Posterior cingulate gyrus (tissue), 11 donors: ENCODE measurements at regions not wholly inside any gene's neighbourhood (a gene's known extent, or its start where the extent isn't known, plus 50 kb on each side); places are given as distances from the start of the nearest gene placed in this dataset.
A peak's percentile ranks its signal among the peaks of the same experiment; 100 is the strongest.

Experiments used
- DNase-seq, 10 donors: peaks; one replicate each; pipeline versions ENCODE4 v3.0.0 to v3.0.0-alpha.2; 2020 to 2021; ENCODE audit warnings: mixed read lengths in 3 of 10
- intact Hi-C: fragments of 100-400 bp; cut with DNase I; formaldehyde crosslinking; loops from one replicate; pipeline ENCODE4 v1.15.1; 2023

DNA sequence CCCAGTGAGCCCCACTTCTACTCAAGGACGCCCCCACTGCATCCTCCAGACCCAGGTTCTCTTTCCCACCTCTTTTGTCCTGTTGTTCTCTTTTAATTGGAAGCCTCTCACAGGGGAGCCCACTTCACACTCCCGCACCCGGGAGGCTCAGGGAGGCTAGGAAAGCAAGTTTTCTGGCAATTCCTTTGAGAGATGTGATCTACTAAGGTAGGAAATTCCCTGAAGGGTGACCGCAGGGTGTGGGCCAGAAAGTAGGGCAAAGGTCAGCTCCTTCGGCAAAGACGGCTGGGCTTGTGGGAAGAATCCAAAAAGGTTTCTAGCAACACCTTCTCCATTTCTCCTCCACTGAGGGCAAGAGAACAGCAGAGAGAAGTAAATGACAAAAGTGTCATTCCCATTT is 98.1 kb upstream of the PTPN1 start:
- DNase-seq: peak in 1 of 10 donors; percentile 8
- intact Hi-C loops: no loop called here

DNA sequence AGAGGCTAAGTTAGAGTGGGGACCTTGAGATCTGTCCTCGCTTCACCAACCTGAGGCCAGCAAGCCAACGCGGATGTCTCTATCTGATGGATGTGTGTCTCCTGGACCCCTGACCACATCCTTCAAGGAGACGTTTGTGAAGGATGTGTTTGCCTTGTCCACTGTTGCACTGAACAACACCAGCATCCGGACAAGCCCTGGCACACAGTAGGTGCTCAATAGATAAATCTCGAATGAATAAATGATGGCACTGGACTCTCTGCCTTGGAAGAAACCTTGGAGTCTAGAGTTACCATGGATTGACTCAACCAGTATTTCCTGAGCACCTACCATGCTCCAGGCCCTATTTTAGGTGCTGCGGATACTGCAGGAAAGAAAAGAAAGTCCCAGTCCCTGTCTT is 97.7 kb upstream of the PTPN1 start:
- peak in 1 of 10 donors; percentile 8 for DNase-seq
- intact Hi-C loops: no loop called here

DNA sequence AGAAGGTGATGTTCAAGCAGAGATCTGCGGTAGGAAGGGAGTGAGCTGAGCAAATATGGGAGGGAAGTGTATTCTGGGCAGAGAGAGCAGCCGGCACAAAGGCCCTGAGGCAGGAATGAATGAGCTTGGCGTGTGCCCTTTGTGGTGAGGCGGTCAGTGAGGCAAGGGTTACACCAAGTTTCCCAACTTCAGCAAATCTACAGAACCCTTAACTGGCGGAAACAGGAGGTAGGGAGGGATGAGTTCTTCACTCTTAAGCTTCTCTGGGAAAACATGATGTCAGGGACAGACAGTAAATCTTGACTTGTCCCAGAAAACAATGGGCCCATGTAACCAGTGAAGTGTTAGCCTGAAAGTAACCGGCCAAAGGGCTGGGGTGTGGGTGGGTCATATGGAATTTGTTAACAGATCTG is 97.1 kb upstream of the PTPN1 start:
- intact Hi-C loops: no loop called here
- no peak for DNase-seq

DNA sequence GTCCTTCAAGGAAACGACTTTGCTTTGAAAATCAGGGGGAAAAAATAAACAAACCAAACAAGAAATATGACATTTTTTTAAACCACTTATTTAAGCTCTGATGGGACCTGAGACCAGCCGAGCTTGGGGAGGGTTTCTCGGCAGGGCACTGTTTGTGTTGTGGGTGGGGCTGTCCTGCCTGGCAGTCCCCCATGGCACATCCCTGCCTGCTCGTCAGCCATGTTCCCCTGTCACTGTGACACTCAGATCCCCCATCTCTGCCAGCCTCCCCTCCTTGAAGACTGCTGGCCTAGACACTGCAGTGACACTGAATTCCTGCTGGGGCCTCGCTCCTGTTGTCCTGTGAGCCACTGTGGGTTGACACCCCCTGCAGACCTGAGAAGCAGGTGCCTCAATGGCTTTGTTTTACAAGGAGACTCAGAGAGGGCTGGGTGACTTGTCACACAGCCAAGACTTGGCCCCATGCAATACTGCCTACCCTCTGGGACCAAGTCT is 95.1 kb upstream of the PTPN1 start:
- no peak for DNase-seq
- intact Hi-C loops: no loop called here

DNA sequence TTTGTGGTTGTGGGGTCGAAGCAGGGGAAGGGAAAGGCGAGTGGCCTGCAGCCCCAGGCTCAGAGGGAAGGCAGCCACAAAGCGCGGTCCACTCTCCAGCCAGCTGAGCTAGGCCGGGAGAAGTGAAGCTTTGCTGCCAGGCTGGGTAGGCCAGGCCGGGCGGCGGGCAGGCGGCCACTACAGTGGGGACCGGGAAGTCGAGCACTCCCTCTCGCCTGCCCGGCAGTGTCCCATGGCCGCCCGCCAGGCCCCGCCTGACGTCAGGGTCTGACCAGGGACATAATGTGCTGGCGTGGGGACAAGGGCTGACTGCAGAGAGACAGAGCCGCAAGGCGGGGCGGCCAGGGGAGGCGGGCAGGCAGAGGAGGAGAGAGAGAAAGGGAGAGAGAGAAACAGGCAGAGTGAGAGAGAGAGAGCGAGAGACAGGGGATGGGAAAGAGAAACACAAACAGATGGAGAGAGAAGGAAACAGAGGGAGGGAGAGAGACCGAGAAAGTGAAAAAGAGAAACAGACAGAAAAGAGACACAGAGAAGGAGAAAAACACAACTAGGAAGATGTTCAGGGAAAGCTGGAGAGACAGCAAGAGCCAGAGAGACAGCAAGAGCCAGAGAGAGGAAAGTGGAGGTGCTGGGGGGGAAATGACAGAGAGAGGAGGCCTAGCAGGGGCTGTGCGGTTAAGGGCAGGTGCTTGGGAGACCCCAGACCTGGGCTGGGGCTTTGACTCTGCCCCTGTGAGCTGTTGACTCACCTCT is 94.5 kb upstream of the PTPN1 start:
- intact Hi-C loops: no loop called here
- peak; percentile 89 to 100 (median 96) for DNase-seq

DNA sequence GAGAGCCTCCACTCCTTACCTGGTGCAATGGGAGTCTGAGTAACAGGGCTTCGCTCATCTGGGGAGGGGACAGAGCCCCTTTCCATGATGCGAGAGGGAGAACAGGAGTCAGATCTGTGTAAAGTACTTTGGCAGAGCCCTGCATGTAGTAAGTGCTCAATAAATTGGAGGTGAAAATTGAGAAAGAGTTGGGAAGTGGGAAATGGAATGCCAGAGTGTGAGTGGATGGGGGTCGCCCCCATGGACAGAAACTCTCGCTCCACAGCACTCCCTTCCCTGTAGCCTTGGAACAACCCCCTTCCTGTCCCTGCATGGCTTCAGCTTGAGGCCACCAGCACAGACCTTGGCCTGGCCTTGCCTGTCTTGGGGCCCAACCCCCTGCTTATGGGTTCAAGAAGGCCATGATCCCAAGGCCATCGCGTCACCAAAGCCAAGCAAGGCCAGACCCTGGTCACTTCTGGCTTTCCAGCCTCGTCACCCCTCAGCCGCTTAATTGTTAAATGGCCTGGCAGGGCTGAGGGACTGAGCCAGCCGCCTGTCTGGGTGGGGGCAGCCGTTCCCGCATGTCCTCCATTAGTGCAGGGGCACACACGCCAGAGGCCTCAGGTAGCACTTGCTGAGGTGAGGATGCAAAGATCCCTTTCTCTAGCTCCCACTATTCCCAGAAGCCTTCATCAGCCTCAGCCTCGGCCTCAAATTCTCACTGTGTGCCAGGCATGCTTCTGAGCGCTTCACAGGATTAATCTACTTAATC is 93.7 kb upstream of the PTPN1 start:
- intact Hi-C loops: no loop called here
- DNase-seq: peak in 1 of 10 donors; percentile 81

DNA sequence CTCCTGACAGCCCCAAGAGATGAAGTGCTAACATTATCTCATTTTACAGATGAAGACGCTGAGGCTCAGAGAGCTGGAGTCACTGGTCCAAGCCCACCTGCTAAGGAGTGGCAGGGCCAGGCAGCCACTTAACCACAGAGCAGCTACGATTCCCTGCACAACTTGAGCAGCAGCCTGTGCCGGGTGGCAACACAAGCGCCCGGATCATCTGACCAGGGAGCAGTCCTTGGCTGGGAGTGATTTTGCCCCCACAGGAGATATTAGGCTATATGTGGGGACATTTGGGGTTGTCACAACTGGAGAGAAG is 93.2 kb upstream of the PTPN1 start:
- intact Hi-C loops: no loop called here
- DNase-seq: peak in 1 of 10 donors; percentile 33

DNA sequence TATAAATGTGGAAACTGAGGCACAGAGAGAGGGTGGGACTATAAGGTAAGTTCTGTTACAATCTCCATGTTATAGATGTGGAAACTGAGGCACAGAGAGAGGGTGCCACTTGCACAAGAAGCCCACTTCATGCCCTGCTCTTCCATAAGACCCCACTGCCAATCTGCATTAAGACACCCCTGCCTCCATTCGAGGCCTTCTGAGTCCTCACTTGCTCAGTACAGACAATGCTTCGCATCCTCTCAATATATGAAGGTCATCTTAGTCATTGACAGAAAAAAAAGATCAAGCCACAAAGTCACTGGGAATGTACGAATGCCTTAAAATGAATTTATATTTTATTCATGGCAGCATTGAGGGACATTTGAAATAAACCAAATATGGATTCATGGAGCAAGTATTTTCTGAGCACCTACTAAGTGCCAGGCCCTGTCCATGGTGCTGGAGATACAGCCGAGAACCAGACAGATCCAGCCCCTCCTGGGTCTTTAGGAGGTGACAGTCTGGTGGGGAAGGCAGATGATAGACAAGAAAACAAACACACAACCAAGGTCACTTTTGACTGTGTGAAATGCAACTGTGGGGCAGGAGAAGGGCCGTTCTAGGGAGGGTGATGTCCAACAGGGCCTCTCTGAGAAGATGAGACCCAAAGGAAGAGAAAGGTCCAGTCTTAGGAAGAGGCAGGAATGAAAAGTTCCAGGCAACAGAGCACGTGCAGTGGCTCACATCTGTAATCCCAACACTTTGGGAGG is 92.5 kb upstream of the PTPN1 start:
- intact Hi-C loops: no loop called here
- DNase-seq: no peak

DNA sequence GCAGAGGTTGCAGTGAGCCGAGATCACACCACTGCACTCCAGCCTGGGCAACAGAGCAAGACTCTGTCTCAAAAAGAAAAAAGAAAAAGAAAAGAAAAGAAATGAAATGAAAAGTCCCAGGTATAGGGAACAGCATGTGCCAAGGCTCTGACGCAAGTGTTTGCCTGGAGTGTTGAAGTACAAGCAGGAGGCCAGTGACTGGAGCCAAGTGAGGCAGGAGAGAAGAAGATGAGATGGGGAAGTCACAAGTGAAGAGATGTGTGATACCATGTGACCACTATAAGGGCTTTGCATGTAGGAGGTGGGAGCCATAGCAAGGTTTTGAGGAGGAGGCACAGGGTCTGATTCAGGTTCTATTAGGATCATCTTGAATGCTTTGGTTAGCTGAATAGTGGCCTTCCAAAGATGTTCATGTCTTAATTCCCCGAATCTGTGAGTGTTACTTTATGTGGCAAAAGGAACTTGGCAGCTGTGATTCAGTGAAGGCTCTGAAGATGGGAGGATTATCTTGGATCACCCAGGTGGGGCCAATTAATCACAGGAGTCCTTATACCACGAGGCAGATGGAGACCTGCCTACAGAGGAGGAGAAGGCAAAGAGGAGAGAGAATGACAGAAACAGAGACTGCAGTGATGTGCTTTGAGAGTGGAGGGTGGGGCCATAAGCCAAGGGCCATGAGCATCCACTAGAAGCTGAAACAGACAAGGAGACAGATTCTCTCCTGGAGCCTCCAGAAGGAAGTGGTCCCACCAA is 91.1 kb upstream of the PTPN1 start:
- no peak for DNase-seq
- intact Hi-C loops: no loop called here

DNA sequence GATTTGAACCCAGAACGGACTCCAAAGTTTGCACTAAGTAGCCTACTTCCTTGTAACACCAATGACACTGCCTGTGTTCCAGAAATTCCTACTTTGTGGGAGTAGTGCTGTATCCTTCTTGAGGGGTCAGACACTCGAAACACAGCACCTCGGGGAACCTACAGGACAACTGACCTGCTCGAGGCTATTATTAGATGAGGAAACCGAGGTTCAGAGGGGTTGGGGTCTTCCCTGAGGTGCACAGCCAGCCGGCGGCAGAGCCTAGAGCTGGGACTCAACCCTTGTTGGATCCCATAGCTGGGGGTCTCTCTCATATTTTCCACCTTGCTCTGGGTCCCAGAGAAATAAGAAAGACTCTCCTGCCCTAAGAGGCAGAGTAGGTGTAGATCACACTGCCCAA is 89.8 kb upstream of the PTPN1 start:
- intact Hi-C loops: no loop called here
- no peak for DNase-seq

DNA sequence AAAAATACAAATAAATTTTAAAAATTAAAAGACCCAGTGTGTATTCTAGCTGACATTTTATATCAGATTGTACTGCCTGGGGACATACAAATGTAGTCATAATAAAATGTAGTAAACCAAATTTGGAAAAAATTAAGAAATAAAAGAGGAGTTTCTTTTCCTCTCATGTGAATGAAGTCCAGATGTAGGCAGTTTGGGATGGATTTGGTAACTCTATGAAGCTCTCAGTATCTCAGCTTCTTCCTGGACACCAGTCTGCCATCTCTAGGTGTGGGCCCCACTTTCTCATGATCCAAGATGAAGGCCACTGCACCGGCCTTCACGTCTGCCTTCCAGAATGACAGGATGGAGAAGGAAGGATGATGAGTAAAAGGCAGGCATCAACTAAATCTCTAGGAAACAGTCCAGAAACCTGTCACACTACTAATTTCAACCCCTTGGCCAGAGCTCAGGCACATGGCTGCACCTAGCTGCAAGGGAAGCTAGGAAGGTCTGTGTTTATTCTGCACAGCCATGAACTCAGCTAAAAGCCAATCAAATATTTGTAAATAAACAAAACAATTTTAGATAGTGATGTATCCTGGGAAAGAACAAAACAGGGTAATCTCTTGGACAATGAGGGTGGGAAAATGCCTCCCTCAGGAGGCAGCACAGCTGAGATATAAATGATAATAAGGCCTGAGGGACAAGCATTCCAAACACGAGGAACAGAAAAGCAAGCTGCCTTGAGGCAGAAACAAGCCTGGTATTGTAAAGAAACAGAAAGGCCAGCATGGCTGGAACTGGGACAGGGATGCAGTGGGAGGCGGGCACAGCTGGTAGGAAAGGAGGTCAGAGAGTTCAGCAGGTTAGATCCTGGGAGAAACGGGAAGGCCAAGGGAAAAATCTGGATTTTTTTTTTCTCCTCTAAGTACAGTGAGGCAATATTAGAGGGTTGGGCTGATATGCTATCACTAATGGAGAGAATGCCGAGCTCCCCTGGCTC is 88.5 kb upstream of the PTPN1 start:
- intact Hi-C loops: no loop called here
- DNase-seq: peak in 1 of 10 donors; percentile 12

DNA sequence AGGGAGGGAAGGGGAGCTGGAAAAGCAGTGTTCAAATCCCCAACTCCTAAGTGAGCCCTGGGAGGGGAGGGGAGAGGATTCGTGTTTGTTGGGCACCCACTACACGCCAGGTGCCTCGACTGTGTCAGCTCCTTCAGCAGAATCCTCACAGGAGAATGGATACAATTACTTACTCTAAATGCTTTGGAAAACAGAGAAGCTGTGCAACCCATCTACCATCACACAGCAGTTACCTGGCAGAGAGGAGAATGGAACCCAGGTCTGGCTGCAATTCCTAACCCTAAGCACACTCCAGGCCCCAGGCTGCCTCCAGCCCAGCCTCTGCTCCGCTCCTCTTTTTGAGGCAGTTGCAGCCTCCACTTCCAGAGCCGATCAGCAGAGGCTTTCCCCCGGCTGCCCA is 86.4 kb upstream of the PTPN1 start:
- DNase-seq: peak in 1 of 10 donors; percentile 39
- intact Hi-C loops: no loop called here

DNA sequence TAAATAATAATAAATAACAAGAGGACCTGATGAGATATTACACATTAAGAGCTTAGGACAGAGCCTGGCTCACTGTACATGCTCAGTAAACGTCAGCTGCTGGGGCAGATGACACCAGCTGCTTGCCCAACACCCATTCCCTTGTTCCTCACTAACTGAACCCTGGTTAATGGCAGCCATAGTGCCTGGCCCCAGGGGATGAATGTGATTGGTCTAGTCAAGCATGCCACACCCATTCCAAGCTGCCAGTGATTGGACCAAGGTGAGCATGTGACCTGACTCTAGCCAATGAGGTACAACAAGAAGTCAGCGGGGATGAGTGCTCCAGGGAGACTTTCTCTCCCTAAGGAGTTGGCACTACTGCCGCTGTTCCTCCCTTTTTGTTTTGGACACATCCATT is 85.1 kb upstream of the PTPN1 start:
- intact Hi-C loops: no loop called here
- peak in 1 of 10 donors; percentile 11 for DNase-seq

DNA sequence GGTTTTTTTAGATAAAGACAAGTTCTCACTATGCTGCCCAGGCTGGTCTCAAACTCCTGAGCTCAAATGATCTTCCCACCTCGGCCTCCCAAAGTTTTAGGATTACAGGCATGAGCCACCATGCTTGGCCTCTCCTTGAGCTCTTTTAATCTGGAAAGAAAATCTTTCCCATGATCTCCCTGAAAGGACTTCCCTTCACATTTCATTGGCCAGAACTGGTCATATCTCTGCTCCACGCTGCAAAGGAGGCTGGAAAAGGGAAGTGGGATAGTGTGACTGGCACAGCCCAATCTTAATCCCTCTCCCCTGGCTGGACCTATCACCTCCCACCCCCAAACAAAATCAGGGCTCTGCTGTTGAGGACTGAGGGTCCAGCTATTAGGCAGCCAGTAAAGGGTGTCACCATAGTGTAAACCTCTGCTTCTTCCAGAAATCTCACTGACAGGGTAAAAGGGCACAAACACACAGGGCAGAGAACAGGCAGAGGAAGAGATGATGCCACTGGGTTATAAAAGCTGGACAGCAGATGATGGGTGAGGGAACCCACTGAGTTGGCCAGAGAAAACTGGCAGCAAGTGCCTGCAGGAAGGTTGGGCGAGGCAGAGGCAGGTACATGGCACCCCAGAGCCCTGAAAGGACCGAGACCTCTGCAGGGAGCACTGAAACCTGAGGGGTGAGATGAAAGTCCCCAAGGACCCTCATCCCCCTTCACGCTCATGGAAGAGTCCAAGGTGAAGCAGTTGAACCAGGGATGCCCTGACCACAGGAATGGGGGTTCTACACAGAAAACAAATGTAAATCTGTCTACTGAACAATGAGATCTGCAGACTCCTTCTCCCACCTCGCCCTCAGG is 83.1 kb upstream of the PTPN1 start:
- intact Hi-C loops: no loop called here
- peak in 1 of 10 donors; percentile 43 for DNase-seq

DNA sequence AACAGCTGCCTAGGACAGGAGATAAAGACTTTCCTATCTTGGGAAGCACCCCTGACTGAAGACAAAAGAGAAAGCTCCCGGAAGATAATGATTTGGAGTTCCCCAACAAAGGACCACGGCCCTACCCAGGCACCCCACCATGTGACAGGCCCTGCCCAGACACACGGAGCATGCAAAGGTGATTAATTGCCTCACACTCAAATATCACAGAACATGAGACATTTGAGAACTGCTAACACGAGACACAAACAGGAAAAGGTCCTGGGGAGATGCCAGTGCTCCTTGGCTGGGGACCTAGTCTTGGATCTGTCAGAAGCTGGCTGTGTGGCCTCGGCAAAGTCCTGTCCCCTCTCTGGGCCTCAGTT is 82.5 kb upstream of the PTPN1 start:
- DNase-seq: peak in 1 of 10 donors; percentile 18

DNA sequence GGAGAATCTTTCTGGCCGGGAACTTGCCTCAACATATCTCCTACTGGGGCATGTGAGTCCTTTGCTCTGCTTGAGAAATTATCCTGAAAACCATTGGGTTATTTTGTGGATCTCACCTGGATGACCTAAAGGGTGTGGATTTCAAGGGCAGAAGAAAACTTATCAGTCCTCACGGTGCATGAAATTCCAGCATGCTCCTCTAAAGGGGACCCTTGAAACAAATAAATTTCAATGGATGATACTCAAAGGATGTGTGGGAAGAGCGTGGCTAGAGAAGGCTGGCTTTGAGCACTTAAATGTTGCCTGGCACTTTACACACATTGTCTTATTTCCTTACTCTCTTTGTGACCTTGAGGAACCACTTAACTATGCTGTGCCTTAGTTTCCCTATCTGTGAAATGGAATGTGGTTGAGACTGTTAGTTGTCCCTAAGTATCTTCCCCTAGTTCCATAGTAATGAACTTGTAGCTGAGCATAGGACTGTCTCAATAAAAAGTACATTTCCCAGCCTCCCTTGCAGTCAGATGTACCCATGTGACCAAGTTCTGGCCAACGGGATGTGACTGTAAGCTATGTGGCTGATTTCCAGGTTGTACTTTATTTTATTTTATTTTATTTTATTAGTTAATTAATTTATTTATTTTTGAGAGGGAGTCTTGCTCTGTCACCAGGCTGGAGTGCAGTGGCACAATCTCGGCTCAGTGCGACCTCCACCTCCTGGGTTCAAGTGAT is 81.9 kb upstream of the PTPN1 start:
- intact Hi-C loops: no loop called here
- DNase-seq: peak in 1 of 10 donors; percentile 3

More for the DNA sequence above, 82.5 kb upstream of the PTPN1 start:
- intact Hi-C loops: no loop called here

DNA sequence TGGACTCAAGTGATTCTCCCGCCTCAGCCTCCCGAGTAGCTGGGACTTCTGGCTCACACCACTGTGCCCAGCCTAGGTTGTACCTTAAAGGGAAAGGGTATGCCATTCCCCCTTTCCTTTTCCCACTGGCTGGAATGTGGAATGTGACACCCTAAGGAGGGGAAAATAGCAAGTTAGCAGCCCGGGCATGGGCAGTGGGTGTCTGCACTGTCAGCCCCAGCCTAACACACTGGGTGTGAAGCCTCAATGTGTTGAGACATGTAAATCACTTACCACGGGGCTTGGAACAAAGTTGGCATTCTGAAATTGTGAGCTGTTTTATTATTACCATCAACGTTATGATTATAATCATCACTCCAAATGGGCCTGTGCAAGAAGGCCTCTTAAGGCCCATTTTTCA is 80.8 kb upstream of the PTPN1 start:
- DNase-seq: peak in 1 of 10 donors; percentile 26
- intact Hi-C loops: no loop called here

DNA sequence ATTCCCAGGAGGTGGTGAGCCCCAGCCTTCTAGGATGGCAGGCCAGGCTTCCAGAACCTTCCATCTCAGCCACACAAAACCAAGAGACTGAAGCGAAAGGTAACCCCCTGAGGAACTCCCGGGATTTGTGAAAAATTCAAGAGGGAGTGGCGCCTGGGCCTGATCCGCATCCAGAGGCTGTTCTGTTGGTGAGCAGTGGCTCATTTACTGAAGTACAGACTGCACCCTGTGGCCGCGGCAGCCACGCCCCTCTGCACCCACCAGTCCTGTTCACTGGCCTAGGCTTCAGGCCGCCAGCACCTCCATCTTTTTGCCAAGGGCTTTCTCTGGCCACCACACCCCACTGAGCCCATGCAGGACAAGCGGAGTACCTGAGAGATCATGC is 79.1 kb upstream of the PTPN1 start:
- intact Hi-C loops: no loop called here

More for the DNA sequence above, 79.1 kb upstream of the PTPN1 start:
- peak in 1 of 10 donors; percentile 72 for DNase-seq
